Mesothelial cell of epicardium (in vitro differentiated cells): ENCODE measurements at regions not wholly inside any gene's neighbourhood (a gene's known extent, or its start where the extent isn't known, plus 50 kb on each side); places are given as distances from the start of the nearest gene placed in this dataset.

Source experiments
- DNase-seq, 2 experiments: peaks; one replicate each; pipeline ENCODE4 v3.0.0; 2021; ENCODE audit warnings: low spot score in 2 of 2; ENCODE audit not compliant: unreplicated experiment in 2 of 2
- H3K27ac Mint-ChIP-seq: 2 replicates; pipeline ENCODE4 v1.8.0; 2021; ENCODE audit warnings: mixed read lengths
- H3K27me3 Mint-ChIP-seq: 2 replicates; pipeline ENCODE4 v1.8.0; 2021; ENCODE audit warnings: low read depth, mixed read lengths
- H3K36me3 Mint-ChIP-seq: 2 replicates; pipeline ENCODE4 v1.8.0; 2021; ENCODE audit warnings: mixed read lengths
- H3K4me1 Mint-ChIP-seq: 2 replicates; pipeline ENCODE4 v1.8.0; 2021; ENCODE audit warnings: mixed read lengths
- H3K4me3 Mint-ChIP-seq: 2 replicates; pipeline ENCODE4 v1.8.0; 2021; ENCODE audit warnings: mild to moderate bottlenecking, moderate library complexity, mixed read lengths
- H3K9me3 Mint-ChIP-seq: 2 replicates; pipeline ENCODE4 v1.8.0; 2021; ENCODE audit warnings: mixed read lengths
- CTCF ChIP-seq: fragments of 200-600 bp; sonication (generic); IDR thresholded peaks from one replicate; pipeline ENCODE4 v1.5.0; 2021; ENCODE audit warnings: antibody characterized with exemption; ENCODE audit not compliant: unreplicated experiment

DNA sequence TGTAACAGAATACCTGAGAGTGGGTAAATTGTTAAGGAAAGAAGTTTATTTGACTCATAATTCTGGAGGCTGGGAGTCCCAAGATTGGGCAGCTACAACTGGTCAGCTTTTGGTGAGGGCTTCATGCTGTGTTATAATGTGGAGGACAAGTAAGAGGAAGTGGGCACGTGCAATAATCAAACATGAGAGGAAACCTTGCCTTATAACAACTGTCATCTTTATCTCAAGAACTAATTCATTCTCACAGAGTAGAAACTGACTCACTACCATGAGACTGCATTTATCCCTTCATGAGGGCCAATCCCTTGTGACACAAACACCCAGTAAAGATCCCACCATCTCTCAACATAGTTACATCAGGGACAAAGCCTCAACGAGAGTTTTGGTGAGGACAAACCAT, 318.1 kb upstream of the NT5C1B start:
- peaks cover 14% of the 10 kb centered on the region for H3K9me3 Mint-ChIP-seq
- DNase-seq: no peak
- no peak for TF ChIP-seq CTCF
- peaks cover 4% of the 10 kb centered on the region for H3K4me1 Mint-ChIP-seq
- H3K27ac Mint-ChIP-seq: no peak overlapping the region
- peaks cover 3% of the 10 kb centered on the region for H3K36me3 Mint-ChIP-seq
- no peak overlapping the region for H3K4me3 Mint-ChIP-seq
- no peaks in the 10 kb centered on the region for H3K27me3 Mint-ChIP-seq

GRCh38 chr2:18903750-18904149, 314.4 kb upstream of the NT5C1B start:
- no peak for TF ChIP-seq CTCF
- Mint-ChIP-seq H3K4me3 (no peak overlapping the region), H3K27ac (no peak overlapping the region), H3K9me3 (peaks cover 14% of the 10 kb centered on the region), H3K27me3 (peaks cover 2% of the 10 kb centered on the region), H3K4me1 (peaks cover 2% of the 10 kb centered on the region), H3K36me3 (peaks cover 3% of the 10 kb centered on the region)
- no peak for DNase-seq

GRCh38 chr2:18901242-18901641, 311.9 kb upstream of the NT5C1B start:
- Mint-ChIP-seq H3K27me3 (peaks cover 3% of the 10 kb centered on the region), H3K4me1 (peaks cover 8% of the 10 kb centered on the region), H3K36me3 (no peaks in the 10 kb centered on the region), H3K9me3 (peaks cover 8% of the 10 kb centered on the region), H3K27ac (no peak overlapping the region), H3K4me3 (no peak overlapping the region)
- TF ChIP-seq CTCF: no peak
- DNase-seq: no peak

- H3K27ac Mint-ChIP-seq: no peak overlapping the region
Observed at GRCh38 chr2:18900691-18901141, 311.3 kb upstream of the NT5C1B start.

GRCh38 chr2:18899725-18900124, 310.4 kb upstream of the NT5C1B start:
- no peak for TF ChIP-seq CTCF
- Mint-ChIP-seq H3K4me1 (peaks cover 15% of the 10 kb centered on the region), H3K36me3 (no peaks in the 10 kb centered on the region), H3K9me3 (no peaks in the 10 kb centered on the region), H3K27me3 (peaks cover 3% of the 10 kb centered on the region), H3K27ac (no peak overlapping the region), H3K4me3 (no peak overlapping the region)
- no peak for DNase-seq

More at GRCh38 chr2:18900691-18901141, 311.3 kb upstream of the NT5C1B start:
- no peak overlapping the region for H3K4me3 Mint-ChIP-seq
- peaks cover 13% of the 10 kb centered on the region for H3K4me1 Mint-ChIP-seq
- DNase-seq: no peak
- TF ChIP-seq CTCF: no peak
- H3K27me3 Mint-ChIP-seq: peaks cover 3% of the 10 kb centered on the region
- no peaks in the 10 kb centered on the region for H3K36me3 Mint-ChIP-seq
- peaks cover 5% of the 10 kb centered on the region for H3K9me3 Mint-ChIP-seq

- H3K27ac Mint-ChIP-seq: no peak overlapping the region
- H3K27me3 Mint-ChIP-seq: peaks cover 3% of the 10 kb centered on the region
- no peaks in the 10 kb centered on the region for H3K36me3 Mint-ChIP-seq
- no peak for TF ChIP-seq CTCF
- DNase-seq: no peak
- H3K9me3 Mint-ChIP-seq: no peaks in the 10 kb centered on the region
- no peak overlapping the region for H3K4me3 Mint-ChIP-seq
- peaks cover 15% of the 10 kb centered on the region for H3K4me1 Mint-ChIP-seq
Observed at GRCh38 chr2:18898271-18898670, 308.9 kb upstream of the NT5C1B start.
